ENCODE measurements at regions not wholly inside any gene's neighbourhood (a gene's known extent, or its start where the extent isn't known, plus 50 kb on each side); places are given as distances from the start of the nearest gene placed in this dataset.

GRCh38 chr13:69107436-69107835 lies 1000.2 kb upstream of the ATXN8OS start:
- Mint-ChIP-seq H3K9me3 (ENCODE audit: low read depth) (peaks cover 7% of the 10 kb centered on the region), H3K36me3 (ENCODE audit: insufficient read depth) (peaks cover 1% of the 10 kb centered on the region), H3K4me1 (ENCODE audit: low read depth) (no peaks in the 10 kb centered on the region), H3K27ac (no peak overlapping the region), H3K4me3 (ENCODE audit: low read depth) (no peak overlapping the region), H3K27me3 (no peaks in the 10 kb centered on the region)
- no peak for TF ChIP-seq CTCF (IDR thresholded peaks at IDR 0.05; ENCODE audit: unreplicated experiment)
- DNase-seq (ENCODE audit: low spot score, unreplicated experiment), result no peak

GRCh38 chr13:69101841-69102240 lies 1005.8 kb upstream of the ATXN8OS start:
- DNase-seq (ENCODE audit: low spot score, unreplicated experiment), result no peak
- H3K27me3 Mint-ChIP-seq, result no peaks in the 10 kb centered on the region

GRCh38 chr13:69094485-69094884 lies 1013.1 kb upstream of the ATXN8OS start:
- Mint-ChIP-seq H3K9me3 (ENCODE audit: low read depth) (no peaks in the 10 kb centered on the region), H3K27me3 (no peaks in the 10 kb centered on the region), H3K27ac (no peak overlapping the region), H3K4me3 (ENCODE audit: low read depth) (no peak overlapping the region), H3K36me3 (ENCODE audit: insufficient read depth) (no peaks in the 10 kb centered on the region), H3K4me1 (ENCODE audit: low read depth) (peaks cover 11% of the 10 kb centered on the region)
- TF ChIP-seq CTCF (IDR thresholded peaks at IDR 0.05; ENCODE audit: unreplicated experiment), result no peak
- DNase-seq (ENCODE audit: low spot score, unreplicated experiment), result no peak

More at GRCh38 chr13:69101841-69102240, 1005.8 kb upstream of the ATXN8OS start:
- no peak for TF ChIP-seq CTCF (IDR thresholded peaks at IDR 0.05; ENCODE audit: unreplicated experiment)
- H3K4me1 Mint-ChIP-seq (ENCODE audit: low read depth), result no peaks in the 10 kb centered on the region
- H3K9me3 Mint-ChIP-seq (ENCODE audit: low read depth), result no peaks in the 10 kb centered on the region
- no peaks in the 10 kb centered on the region for H3K36me3 Mint-ChIP-seq (ENCODE audit: insufficient read depth)
- H3K27ac Mint-ChIP-seq, result no peak overlapping the region
- H3K4me3 Mint-ChIP-seq (ENCODE audit: low read depth), result no peak overlapping the region

GRCh38 chr13:69092615-69093322 lies 1014.9 kb upstream of the ATXN8OS start:
- TF ChIP-seq CTCF (IDR thresholded peaks at IDR 0.05; ENCODE audit: unreplicated experiment), result no peak
- H3K9me3 Mint-ChIP-seq (ENCODE audit: low read depth), result no peaks in the 10 kb centered on the region
- H3K27me3 Mint-ChIP-seq, result no peaks in the 10 kb centered on the region
- H3K27ac Mint-ChIP-seq, result no peak overlapping the region
- no peak for DNase-seq (ENCODE audit: low spot score, unreplicated experiment)
- no peaks in the 10 kb centered on the region for H3K36me3 Mint-ChIP-seq (ENCODE audit: insufficient read depth)
- no peak overlapping the region for H3K4me3 Mint-ChIP-seq (ENCODE audit: low read depth)
- peaks cover 13% of the 10 kb centered on the region for H3K4me1 Mint-ChIP-seq (ENCODE audit: low read depth)

- Mint-ChIP-seq H3K27ac (no peak overlapping the region), H3K4me3 (ENCODE audit: low read depth) (no peak overlapping the region), H3K4me1 (ENCODE audit: low read depth) (no peaks in the 10 kb centered on the region), H3K9me3 (ENCODE audit: low read depth) (no peaks in the 10 kb centered on the region), H3K36me3 (ENCODE audit: insufficient read depth) (no peaks in the 10 kb centered on the region), H3K27me3 (no peaks in the 10 kb centered on the region)
- no peak for DNase-seq (ENCODE audit: low spot score, unreplicated experiment)
- TF ChIP-seq CTCF (IDR thresholded peaks at IDR 0.05; ENCODE audit: unreplicated experiment), result no peak
These were observed 1030.4 kb upstream of the ATXN8OS start for GRCh38 chr13:69077267-69077666.

All from progenitor cell of endocrine pancreas (in vitro differentiated cells).